GM23338 (cell line): ENCODE measurements at regions not wholly inside any gene's neighbourhood (a gene's known extent, or its start where the extent isn't known, plus 50 kb on each side); places are given as distances from the start of the nearest gene placed in this dataset.

ENCODE experiments used
- ATAC-seq: fragments of 200-7000 bp; cut with Tn5 transposase; 3 replicates; pipeline ENCODE4 v1.9.1; 2020
- DNase-seq: peaks from one replicate; pipeline ENCODE4 v3.0.0-alpha.2; 2015; ENCODE audit warnings: low spot score
- H2AFZ ChIP-seq: fragments of 200-600 bp; sonication (generic); 2 replicates; pipeline ENCODE4 v1.8.0; 2016; ENCODE audit warnings: antibody characterized with exemption, mild to moderate bottlenecking, moderate library complexity
- H3F3A ChIP-seq: fragments of 200-600 bp; sonication (generic); replicated peaks from 2 replicates; pipeline ENCODE4 v1.8.0; 2017; ENCODE audit warnings: antibody characterized with exemption, mixed run types, low read depth
- H3K27ac ChIP-seq: fragments of 200-600 bp; sonication (generic); 2 replicates; pipeline ENCODE4 v1.6.1; 2016; ENCODE audit warnings: low read depth
- H3K27me3 ChIP-seq: fragments of 200-600 bp; sonication (generic); 2 replicates; pipeline ENCODE4 v1.8.0; 2016; ENCODE audit warnings: mild to moderate bottlenecking, mixed run types, moderate library complexity; ENCODE audit not compliant: insufficient read depth
- H3K36me3 ChIP-seq: fragments of 200-600 bp; sonication (generic); 2 replicates; pipeline ENCODE4 v1.8.0; 2016; ENCODE audit warnings: mild to moderate bottlenecking; ENCODE audit not compliant: insufficient read depth
- H3K4me1 ChIP-seq: fragments of 200-600 bp; sonication (generic); 2 replicates; pipeline ENCODE4 v1.8.0; 2016; ENCODE audit warnings: mild to moderate bottlenecking, moderate library complexity; ENCODE audit not compliant: insufficient read depth
- H3K4me2 ChIP-seq: fragments of 200-600 bp; sonication (generic); 2 replicates; pipeline ENCODE4 v1.7.1; 2017; ENCODE audit warnings: mixed run types
- H3K4me3 ChIP-seq: fragments of 200-600 bp; sonication (generic); 2 replicates; pipeline ENCODE4 v1.6.1; 2016; ENCODE audit warnings: mixed run types
- H3K79me2 ChIP-seq: fragments of 200-600 bp; sonication (generic); replicated peaks from 2 replicates; pipeline ENCODE4 v1.8.0; 2017; ENCODE audit warnings: mild to moderate bottlenecking; ENCODE audit not compliant: insufficient read depth
- H3K9me2 ChIP-seq: fragments of 200-600 bp; sonication (generic); 2 replicates; pipeline ENCODE4 v1.8.0; 2017; ENCODE audit not compliant: insufficient read depth
- H4K20me1 ChIP-seq: fragments of 200-600 bp; sonication (generic); replicated peaks from 2 replicates; pipeline ENCODE4 v1.8.0; 2017; ENCODE audit warnings: mild to moderate bottlenecking; ENCODE audit not compliant: insufficient read depth
- H3K27ac Mint-ChIP-seq: 2 replicates; pipeline ENCODE4 v1.8.0; 2020; ENCODE audit warnings: inconsistent platforms, mild to moderate bottlenecking, moderate library complexity, mixed read lengths
- H3K27me3 Mint-ChIP-seq: 3 replicates; pipeline ENCODE4 v1.8.0; 2022; ENCODE audit warnings: low read depth, mild to moderate bottlenecking, moderate library complexity, mixed read lengths, inconsistent platforms; ENCODE audit not compliant: insufficient read depth, poor library complexity
- H3K36me3 Mint-ChIP-seq: 3 replicates; pipeline ENCODE4 v1.8.0; 2021; ENCODE audit warnings: low read depth, mild to moderate bottlenecking, inconsistent platforms, moderate library complexity, mixed read lengths
- H3K4me1 Mint-ChIP-seq: 3 replicates; pipeline ENCODE4 v1.8.0; 2020; ENCODE audit warnings: mild to moderate bottlenecking, inconsistent platforms, mixed read lengths
- H3K4me3 Mint-ChIP-seq: 3 replicates; pipeline ENCODE4 v1.8.0; 2021; ENCODE audit warnings: moderate library complexity, mild to moderate bottlenecking, inconsistent platforms, mixed read lengths
- H3K9me3 Mint-ChIP-seq: 3 replicates; pipeline ENCODE4 v1.8.0; 2020; ENCODE audit warnings: moderate library complexity, mild to moderate bottlenecking, inconsistent platforms, mixed read lengths
- CTCF ChIP-seq, 2 experiments: fragments of 200-600 bp in 1 of 2; sonication (generic) in 1 of 2; conservative IDR thresholded peaks; 2 replicates each; pipeline versions ENCODE4 v1.5.1 to v1.6.1; 2016 to 2017; ENCODE audit warnings: antibody characterized with exemption in 2 of 2, low read depth in 2 of 2, mild to moderate bottlenecking in 2 of 2, moderate library complexity in 1 of 2
- EZH2phosphoT487 ChIP-seq: fragments of 200-600 bp; sonication (generic); IDR thresholded peaks from one replicate; pipeline ENCODE4 v1.8.1; 2018; ENCODE audit warnings: antibody characterized with exemption; ENCODE audit not compliant: unreplicated experiment
- NANOG ChIP-seq: IDR thresholded peaks from 2 replicates; pipeline ENCODE4 v1.6.1; 2016; ENCODE audit warnings: antibody characterized with exemption, borderline replicate concordance
- REST ChIP-seq: IDR thresholded peaks from one replicate; pipeline ENCODE4 v1.6.1; 2018; ENCODE audit warnings: antibody characterized with exemption; ENCODE audit not compliant: unreplicated experiment
- ZNF114 ChIP-seq: fragments of 250-450 bp; sonication (Bioruptor Pico); IDR thresholded peaks from 2 replicates; pipeline ENCODE4 v1.5.0; 2020; ENCODE audit warnings: mild to moderate bottlenecking, moderate library complexity
- ZNF331 ChIP-seq: fragments of 250-450 bp; sonication (Bioruptor Pico); IDR thresholded peaks from 2 replicates; pipeline ENCODE4 v1.5.0; 2020; ENCODE audit warnings: low read depth, mild to moderate bottlenecking, moderate library complexity

DNA sequence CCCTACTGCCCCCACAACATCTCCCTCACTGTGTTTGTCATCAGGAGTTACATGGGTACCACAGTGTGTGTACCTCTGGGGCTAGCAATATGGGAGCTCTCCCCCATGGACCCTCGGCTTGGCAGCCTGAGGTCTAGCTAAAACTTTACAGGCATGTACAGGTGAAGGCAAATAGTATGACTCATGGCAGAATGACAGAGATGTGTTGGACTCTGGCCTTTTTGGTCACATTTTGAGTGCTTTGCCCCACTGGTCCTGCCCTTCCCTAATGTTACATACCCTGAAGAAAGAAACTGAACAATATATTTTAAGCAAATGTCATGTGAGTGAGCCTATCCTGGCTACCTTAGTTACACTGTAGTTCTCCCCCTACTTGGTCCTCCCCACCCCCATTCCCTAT lies 124.0 kb downstream of the NGF start (continued):
- TF ChIP-seq REST, result no peak
- TF ChIP-seq ZNF331, result no peak

GRCh38 chr1:115213130-115213529 lies 123.8 kb upstream of the TSPAN2 start:
- no peaks in the 10 kb centered on the region for H3K9me3 Mint-ChIP-seq
- no peak overlapping the region for H3K4me3 Mint-ChIP-seq
- DNase-seq (no peak), ATAC-seq (no peak)
- Histone ChIP-seq H3F3A (no peaks in the 10 kb centered on the region), H3K27me3 (no peaks in the 10 kb centered on the region), H3K27ac (no peak overlapping the region), H3K9me2 (peaks cover 16% of the 10 kb centered on the region), H4K20me1 (no peaks in the 10 kb centered on the region), H3K4me2 (no peak overlapping the region), H3K4me1 (no peaks in the 10 kb centered on the region), H3K36me3 (no peaks in the 10 kb centered on the region), H2AFZ (no peak overlapping the region), H3K4me3 (no peak overlapping the region), H3K79me2 (no peaks in the 10 kb centered on the region)
- peaks cover 1% of the 10 kb centered on the region for H3K27me3 Mint-ChIP-seq
- no peaks in the 10 kb centered on the region for H3K36me3 Mint-ChIP-seq
- peaks cover 8% of the 10 kb centered on the region; the same call in 2 of the 3 replicates for H3K4me1 Mint-ChIP-seq
- no peak overlapping the region for H3K27ac Mint-ChIP-seq
- TF ChIP-seq EZH2phosphoT487 (no peak), CTCF (conservative IDR thresholded peaks at IDR 0.05; ENCODE audit: low read depth in 2 of 2) (no peak), NANOG (no peak)

DNA sequence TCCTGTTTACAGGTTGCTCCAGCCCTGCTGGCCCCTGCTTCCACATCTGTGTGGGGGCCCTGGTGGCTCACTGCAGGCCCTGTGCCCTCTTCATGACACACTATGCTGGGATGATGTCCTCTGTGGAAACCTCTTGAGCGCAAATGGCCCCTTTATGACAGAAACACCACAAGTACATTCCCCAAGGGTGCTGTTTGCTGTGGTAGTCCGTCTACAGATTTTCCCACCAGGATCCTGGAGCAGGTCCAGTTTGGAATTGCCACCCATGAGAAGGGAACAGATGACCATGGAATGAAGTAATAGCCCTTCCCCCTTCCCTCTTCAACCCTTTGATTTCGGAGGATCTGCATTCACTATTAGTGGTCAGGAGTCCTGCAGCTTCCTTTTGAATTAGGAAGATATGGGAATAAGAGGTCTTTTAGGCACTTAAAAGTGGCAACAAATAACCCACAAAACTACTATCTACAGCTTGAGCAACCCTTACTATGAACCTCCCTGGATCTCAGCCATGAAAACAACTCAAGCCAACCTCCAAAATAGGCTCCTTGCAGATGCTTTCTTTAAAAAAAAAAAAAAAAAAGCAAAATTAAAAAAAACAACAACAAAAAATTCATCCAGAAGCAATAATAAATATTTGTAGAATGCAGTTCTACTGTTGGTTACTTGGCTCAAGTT lies 121.9 kb upstream of the TSPAN2 start:
- H3K4me3 Mint-ChIP-seq, result no peak overlapping the region

More for the DNA sequence above, 121.9 kb upstream of the TSPAN2 start:
- Histone ChIP-seq H3K27me3 (no peaks in the 10 kb centered on the region), H4K20me1 (no peaks in the 10 kb centered on the region), H3K4me2 (no peak overlapping the region), H3K36me3 (no peaks in the 10 kb centered on the region), H2AFZ (peak overlapping the region; percentile 69; the same call in 1 of the 2 replicates), H3K4me1 (no peaks in the 10 kb centered on the region), H3K79me2 (no peaks in the 10 kb centered on the region), H3K9me2 (peaks cover 6% of the 10 kb centered on the region; the same call in 1 of the 2 replicates), H3K27ac (no peak overlapping the region), H3F3A (no peaks in the 10 kb centered on the region), H3K4me3 (no peak overlapping the region)
- H3K36me3 Mint-ChIP-seq, result no peaks in the 10 kb centered on the region
- TF ChIP-seq ZNF114 (CRISPR knock-in tag), result no peak
- no peak for ATAC-seq
- peaks cover 8% of the 10 kb centered on the region; the same call in 2 of the 3 replicates for H3K4me1 Mint-ChIP-seq
- H3K27ac Mint-ChIP-seq, result no peak overlapping the region
- H3K27me3 Mint-ChIP-seq, result peaks cover 1% of the 10 kb centered on the region
- H3K9me3 Mint-ChIP-seq, result no peaks in the 10 kb centered on the region
- DNase-seq, result no peak
